IMR-90 (cell line): ENCODE measurements at regions not wholly inside any gene's neighbourhood (a gene's known extent, or its start where the extent isn't known, plus 50 kb on each side); places are given as distances from the start of the nearest gene placed in this dataset.

Experiments
- CEBPB ChIP-seq: IDR thresholded peaks from 2 replicates; pipeline ENCODE4 v1.6.1; 2012; ENCODE audit warnings: low read depth, low read length, improper control_type of control experiment
- CHD1 ChIP-seq: IDR thresholded peaks from 2 replicates; pipeline ENCODE4 v1.6.1; 2012; ENCODE audit warnings: low read depth, low read length, improper control_type of control experiment
- MAFK ChIP-seq: IDR thresholded peaks from 2 replicates; pipeline ENCODE4 v1.6.1; 2012; ENCODE audit warnings: low read depth, low read length, improper control_type of control experiment
- MXI1 ChIP-seq: IDR thresholded peaks from 2 replicates; pipeline ENCODE4 v1.6.1; 2012; ENCODE audit warnings: low read depth, mild to moderate bottlenecking, low read length, moderate library complexity, borderline replicate concordance
- POLR2A ChIP-seq: IDR thresholded peaks from 2 replicates; pipeline ENCODE4 v1.6.1; 2012; ENCODE audit warnings: mild to moderate bottlenecking, low read depth, low read length
- RAD21 ChIP-seq: IDR thresholded peaks from 2 replicates; pipeline ENCODE4 v1.6.1; 2012; ENCODE audit warnings: low read length, improper control_type of control experiment
- RFX5 ChIP-seq: IDR thresholded peaks from 2 replicates; pipeline ENCODE4 v1.8.0; 2012; ENCODE audit warnings: low read depth, mild to moderate bottlenecking, low read length, moderate library complexity
- SMC3 ChIP-seq: fragments of 150-350 bp; IDR thresholded peaks from 2 replicates; pipeline ENCODE4 v1.6.1; 2016; ENCODE audit warnings: low read depth, mild to moderate bottlenecking, antibody characterized with exemption, low read length, moderate library complexity
- TF ChIP-seq, protein P1 (sequence below): conservative IDR thresholded peaks from 2 replicates; pipeline ENCODE4 v1.5.1; 2012; ENCODE audit warnings: mild to moderate bottlenecking, low read depth, low read length, improper control_type of control experiment
- TF ChIP-seq, protein P2 (sequence below): fragments of 150-350 bp; IDR thresholded peaks from 2 replicates; pipeline ENCODE4 v1.6.1; 2016; ENCODE audit warnings: low read depth, mild to moderate bottlenecking, low read length, moderate library complexity, borderline replicate concordance
- TF ChIP-seq, protein P3 (sequence below): fragments of 150-350 bp; IDR thresholded peaks from 2 replicates; pipeline ENCODE4 v1.6.1; 2017; ENCODE audit warnings: mild to moderate bottlenecking, antibody characterized with exemption, low read length, low read depth

DNA sequence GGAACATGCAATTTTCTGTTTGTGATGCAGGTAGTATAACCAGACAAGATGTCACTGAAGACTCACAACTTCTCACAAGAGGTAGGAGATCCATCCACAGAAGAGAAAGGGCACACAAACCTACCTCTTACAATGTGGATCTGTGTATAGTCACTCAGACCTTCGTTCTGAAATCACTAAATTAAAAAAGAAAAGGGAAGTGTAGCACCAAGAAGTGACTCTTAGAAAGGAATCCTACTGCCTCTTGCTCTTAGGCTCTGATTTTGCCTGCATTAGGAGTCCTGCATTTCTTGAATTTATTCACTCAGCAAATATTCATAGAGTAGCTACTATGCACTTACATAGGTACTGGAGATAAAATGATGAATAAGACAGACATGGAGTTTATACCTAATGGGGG lies 347.6 kb downstream of the BMP4 start:
- TF ChIP-seq, protein P1, sequence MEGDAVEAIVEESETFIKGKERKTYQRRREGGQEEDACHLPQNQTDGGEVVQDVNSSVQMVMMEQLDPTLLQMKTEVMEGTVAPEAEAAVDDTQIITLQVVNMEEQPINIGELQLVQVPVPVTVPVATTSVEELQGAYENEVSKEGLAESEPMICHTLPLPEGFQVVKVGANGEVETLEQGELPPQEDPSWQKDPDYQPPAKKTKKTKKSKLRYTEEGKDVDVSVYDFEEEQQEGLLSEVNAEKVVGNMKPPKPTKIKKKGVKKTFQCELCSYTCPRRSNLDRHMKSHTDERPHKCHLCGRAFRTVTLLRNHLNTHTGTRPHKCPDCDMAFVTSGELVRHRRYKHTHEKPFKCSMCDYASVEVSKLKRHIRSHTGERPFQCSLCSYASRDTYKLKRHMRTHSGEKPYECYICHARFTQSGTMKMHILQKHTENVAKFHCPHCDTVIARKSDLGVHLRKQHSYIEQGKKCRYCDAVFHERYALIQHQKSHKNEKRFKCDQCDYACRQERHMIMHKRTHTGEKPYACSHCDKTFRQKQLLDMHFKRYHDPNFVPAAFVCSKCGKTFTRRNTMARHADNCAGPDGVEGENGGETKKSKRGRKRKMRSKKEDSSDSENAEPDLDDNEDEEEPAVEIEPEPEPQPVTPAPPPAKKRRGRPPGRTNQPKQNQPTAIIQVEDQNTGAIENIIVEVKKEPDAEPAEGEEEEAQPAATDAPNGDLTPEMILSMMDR: no peak
- no peak for TF ChIP-seq POLR2A
- TF ChIP-seq, protein P2, sequence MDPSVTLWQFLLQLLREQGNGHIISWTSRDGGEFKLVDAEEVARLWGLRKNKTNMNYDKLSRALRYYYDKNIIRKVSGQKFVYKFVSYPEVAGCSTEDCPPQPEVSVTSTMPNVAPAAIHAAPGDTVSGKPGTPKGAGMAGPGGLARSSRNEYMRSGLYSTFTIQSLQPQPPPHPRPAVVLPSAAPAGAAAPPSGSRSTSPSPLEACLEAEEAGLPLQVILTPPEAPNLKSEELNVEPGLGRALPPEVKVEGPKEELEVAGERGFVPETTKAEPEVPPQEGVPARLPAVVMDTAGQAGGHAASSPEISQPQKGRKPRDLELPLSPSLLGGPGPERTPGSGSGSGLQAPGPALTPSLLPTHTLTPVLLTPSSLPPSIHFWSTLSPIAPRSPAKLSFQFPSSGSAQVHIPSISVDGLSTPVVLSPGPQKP: no peak
- no peak for TF ChIP-seq CEBPB
- TF ChIP-seq, protein P3, sequence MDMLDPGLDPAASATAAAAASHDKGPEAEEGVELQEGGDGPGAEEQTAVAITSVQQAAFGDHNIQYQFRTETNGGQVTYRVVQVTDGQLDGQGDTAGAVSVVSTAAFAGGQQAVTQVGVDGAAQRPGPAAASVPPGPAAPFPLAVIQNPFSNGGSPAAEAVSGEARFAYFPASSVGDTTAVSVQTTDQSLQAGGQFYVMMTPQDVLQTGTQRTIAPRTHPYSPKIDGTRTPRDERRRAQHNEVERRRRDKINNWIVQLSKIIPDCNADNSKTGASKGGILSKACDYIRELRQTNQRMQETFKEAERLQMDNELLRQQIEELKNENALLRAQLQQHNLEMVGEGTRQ: no peak
- TF ChIP-seq SMC3: no peak
- TF ChIP-seq RAD21: no peak
- no peak for TF ChIP-seq MAFK
- TF ChIP-seq MXI1: no peak
- TF ChIP-seq CHD1: no peak
- no peak for TF ChIP-seq RFX5
